Muscle of leg (tissue), 3 donors: ENCODE measurements at regions not wholly inside any gene's neighbourhood (a gene's known extent, or its start where the extent isn't known, plus 50 kb on each side); places are given as distances from the start of the nearest gene placed in this dataset.
A peak's percentile ranks its signal among the peaks of the same experiment; 100 is the strongest.

Source experiments
- DNase-seq: peaks from one replicate; pipeline ENCODE4 v3.0.0; 2013
- H3K27ac ChIP-seq: one replicate; pipeline ENCODE4 v1.5.1; 2013; ENCODE audit warnings: mild to moderate bottlenecking, low read length, control low read depth
- H3K27me3 ChIP-seq: one replicate; pipeline ENCODE4 v1.6.1; 2013; ENCODE audit warnings: low read length; ENCODE audit not compliant: control insufficient read depth, insufficient read depth
- H3K36me3 ChIP-seq: one replicate; pipeline ENCODE4 v1.6.1; 2013; ENCODE audit warnings: low read length; ENCODE audit not compliant: control insufficient read depth, insufficient read depth
- H3K4me1 ChIP-seq: one replicate; pipeline ENCODE4 v1.6.1; 2013; ENCODE audit warnings: low read length; ENCODE audit not compliant: control insufficient read depth, insufficient read depth
- H3K4me3 ChIP-seq: one replicate; pipeline ENCODE4 v1.5.1; 2013; ENCODE audit warnings: low read length, control low read depth
- H3K9me3 ChIP-seq: replicated peaks from 2 replicates; pipeline ENCODE4 v1.6.1; 2013; ENCODE audit warnings: low read depth, low read length; ENCODE audit not compliant: control insufficient read depth
- WGBS: methylation state at CpG from one replicate; pipeline ENCODE4 v1.1.5; 2013; ENCODE audit warnings: missing lambda C conversion rate; ENCODE audit not compliant: insufficient coverage; 5-methylcytosine and 5-hydroxymethylcytosine counted together

DNA sequence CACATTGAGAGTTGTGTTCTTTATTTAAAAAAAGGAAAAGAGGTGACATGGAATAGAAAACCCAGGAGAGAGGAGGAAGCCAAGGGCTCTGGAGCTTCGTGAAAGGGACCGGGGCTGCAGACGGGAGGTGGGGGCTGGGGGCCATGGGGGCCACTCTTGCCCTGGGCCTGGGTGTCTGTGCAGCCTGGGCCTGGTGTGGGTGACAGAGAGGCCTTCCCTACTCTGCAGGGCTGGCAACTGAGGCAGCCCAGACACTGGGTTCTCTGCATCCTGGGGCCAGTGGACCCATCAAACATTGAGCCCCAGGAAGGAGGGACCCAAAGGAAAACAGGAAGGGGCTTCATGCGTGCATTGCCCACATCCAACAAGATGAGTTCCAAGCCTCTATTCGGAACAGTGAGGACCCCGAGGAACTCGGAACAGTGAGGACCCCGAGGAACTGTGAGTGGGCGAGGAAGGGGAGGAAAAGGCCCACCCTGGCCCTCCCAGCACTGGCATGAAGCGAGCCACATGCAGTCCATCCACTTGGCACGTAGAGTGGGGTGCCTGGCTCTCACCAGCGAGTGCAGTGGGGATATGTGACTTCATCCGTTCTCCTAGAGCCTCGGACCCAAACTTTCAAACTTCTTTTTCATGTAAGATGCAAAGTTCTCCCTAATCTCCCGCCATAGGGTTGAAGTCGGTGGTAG is 1121.6 kb downstream of the BRD1 start:
- 82% methylated on average over 10 of the region's 16 CpGs for WGBS
- Histone ChIP-seq H3K4me3 (no peak overlapping the region), H3K9me3 (no peaks in the 10 kb centered on the region), H3K27me3 (peaks cover 16% of the 10 kb centered on the region), H3K36me3 (no peaks in the 10 kb centered on the region), H3K4me1 (peaks cover 2% of the 10 kb centered on the region), H3K27ac (no peak overlapping the region)
- DNase-seq: no peak

DNA sequence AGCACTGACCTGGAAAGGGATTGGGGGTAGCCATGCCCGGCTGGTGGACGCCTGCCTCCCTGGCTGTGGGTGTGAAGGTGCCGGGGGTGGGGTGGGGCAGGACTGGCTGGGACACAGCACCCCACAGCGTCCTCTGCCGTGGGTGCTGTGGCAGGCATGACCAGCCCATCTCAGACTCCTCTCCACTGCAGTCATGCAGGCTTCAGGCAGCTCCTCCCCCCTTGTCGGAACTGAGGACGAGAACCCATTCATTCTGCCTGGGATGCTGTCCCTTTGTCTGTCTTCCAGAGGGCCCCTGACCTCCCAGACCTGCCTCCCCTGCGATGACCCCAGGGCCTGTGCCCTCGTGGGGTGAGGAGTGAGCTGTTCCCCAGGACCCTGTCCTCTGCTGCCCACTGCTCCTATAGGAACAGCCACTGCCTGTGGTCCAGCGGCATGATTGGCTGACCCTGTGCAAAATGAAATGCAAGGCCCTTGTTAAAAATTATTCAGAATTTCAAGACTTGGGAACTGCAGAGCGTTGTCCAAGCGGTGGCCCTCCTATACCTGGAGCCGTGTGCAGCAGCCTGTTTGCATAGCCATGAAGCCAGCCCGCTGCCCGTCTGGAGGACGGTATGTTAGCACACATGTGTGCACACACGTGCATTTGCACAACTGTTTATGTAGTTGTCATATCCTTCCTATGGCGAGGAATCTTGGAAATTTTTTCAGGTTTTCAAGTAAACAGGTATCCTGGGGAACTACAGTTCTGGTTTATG is 1122.3 kb downstream of the BRD1 start:
- H3K4me3 ChIP-seq: no peak overlapping the region
- 66% methylated on average over 15 of the region's 18 CpGs for whole genome bisulfite sequencing
- H3K4me1 ChIP-seq: peaks cover 2% of the 10 kb centered on the region
- no peak for DNase-seq
- H3K27ac ChIP-seq: no peak overlapping the region
- no peaks in the 10 kb centered on the region for H3K36me3 ChIP-seq
- H3K9me3 ChIP-seq: no peaks in the 10 kb centered on the region
- H3K27me3 ChIP-seq: peaks cover 15% of the 10 kb centered on the region

DNA sequence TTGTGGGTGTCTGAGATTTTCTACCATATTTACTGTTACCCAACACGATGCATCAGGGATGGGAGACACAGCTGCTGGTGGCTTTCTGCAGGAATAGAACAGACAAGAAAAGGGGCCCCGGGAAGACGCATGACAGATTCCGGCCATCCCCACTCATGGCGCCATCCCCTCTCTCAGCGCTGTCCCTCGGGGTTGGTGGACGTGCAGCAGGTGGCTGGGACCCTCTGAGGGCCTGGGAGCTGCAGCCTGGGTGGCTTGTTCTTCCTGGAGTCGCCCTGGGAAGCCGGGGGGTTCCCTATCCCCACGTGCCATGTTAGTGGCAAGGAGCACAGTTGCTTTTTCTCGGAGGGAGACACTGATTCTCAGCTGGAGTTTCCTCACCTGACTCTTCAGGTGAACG is 1123.3 kb downstream of the BRD1 start:
- peaks cover 2% of the 10 kb centered on the region for H3K4me1 ChIP-seq
- no peaks in the 10 kb centered on the region for H3K9me3 ChIP-seq
- H3K36me3 ChIP-seq: no peaks in the 10 kb centered on the region
- WGBS: 54% methylated on average over 8 of the region's 13 CpGs
- no peak overlapping the region for H3K4me3 ChIP-seq
- no peak overlapping the region for H3K27ac ChIP-seq
- no peak for DNase-seq
- peaks cover 13% of the 10 kb centered on the region for H3K27me3 ChIP-seq

DNA sequence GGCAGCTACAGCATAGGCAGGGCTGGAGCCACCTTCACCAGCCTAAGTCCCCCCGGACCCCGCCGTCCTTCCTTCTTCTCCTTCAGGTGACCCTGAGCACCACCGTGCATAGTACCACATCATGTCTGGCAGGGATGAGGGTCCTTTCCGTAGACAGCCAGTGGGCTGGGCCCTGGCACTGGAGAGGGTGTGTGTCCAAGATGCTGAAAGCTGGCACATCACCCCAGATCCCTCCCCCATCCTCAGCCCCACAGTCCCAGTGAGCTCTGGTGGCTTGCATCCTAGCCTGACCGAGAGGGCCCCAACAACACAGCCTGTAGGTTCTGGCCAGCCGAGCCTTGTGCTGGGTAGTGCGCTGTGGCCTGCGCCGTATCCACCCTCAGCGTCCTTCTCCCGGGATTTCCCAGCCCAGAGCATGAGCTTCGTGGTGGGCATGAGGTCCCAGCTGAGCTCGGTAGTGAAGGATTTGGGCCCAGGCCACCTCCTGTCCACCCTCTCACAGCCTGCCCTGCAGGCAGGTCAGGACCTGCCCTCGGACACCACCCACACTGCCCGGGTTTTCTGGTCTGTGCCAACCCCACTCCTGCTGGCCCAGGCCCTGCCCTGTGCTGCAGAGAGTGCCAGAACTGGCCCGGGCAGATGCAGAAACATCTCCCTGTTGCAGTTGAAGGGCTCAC is 1124.3 kb downstream of the BRD1 start:
- peaks cover 7% of the 10 kb centered on the region for H3K27me3 ChIP-seq
- DNase-seq: no peak

DNA sequence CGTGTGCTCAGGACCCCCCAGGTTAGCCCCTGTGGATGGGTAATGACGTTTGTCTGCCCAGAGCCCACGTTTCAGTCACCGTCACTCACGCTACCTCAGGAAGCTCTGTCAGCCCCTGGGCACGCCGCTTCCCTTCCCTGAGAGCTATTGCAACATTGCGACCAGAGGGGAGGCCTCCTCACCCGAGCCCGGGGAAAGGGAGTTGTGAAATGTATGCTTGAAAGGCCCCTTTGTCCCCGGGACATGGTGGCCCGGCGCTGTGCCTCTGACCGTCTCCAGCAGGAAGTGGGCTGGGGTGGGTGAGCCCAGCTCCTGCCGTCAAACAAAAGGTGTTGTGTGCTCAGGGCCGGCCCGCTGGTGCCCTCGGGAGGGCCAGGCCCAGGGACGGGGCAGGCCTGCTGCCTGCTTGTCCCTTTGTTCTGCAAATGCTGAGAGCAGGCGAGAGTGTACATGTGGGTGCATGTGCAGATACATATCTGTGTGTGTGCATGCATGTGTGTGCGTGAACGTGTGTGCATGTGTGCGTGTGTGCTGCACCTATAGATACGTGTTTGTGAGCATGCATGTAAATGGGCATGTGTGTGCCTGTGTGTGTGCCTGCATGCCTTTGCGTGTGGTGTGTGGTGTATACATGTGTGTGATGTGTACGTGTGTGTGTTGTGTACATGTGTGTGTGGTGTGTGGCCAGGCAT is 1125.0 kb downstream of the BRD1 start:
- Histone ChIP-seq H3K4me1 (peaks cover 2% of the 10 kb centered on the region), H3K4me3 (no peak overlapping the region), H3K27me3 (peaks cover 6% of the 10 kb centered on the region), H3K9me3 (no peaks in the 10 kb centered on the region), H3K36me3 (no peaks in the 10 kb centered on the region), H3K27ac (no peak overlapping the region)
- 58% methylated on average over 19 of the region's 26 CpGs for WGBS
- peak; percentile 15 for DNase-seq

More for the DNA sequence above, 1124.3 kb downstream of the BRD1 start:
- WGBS: 88% methylated on average over 16 of the region's 17 CpGs
- H3K27ac ChIP-seq: no peak overlapping the region
- H3K4me1 ChIP-seq: peaks cover 2% of the 10 kb centered on the region
- H3K9me3 ChIP-seq: no peaks in the 10 kb centered on the region
- no peak overlapping the region for H3K4me3 ChIP-seq
- H3K36me3 ChIP-seq: no peaks in the 10 kb centered on the region

DNA sequence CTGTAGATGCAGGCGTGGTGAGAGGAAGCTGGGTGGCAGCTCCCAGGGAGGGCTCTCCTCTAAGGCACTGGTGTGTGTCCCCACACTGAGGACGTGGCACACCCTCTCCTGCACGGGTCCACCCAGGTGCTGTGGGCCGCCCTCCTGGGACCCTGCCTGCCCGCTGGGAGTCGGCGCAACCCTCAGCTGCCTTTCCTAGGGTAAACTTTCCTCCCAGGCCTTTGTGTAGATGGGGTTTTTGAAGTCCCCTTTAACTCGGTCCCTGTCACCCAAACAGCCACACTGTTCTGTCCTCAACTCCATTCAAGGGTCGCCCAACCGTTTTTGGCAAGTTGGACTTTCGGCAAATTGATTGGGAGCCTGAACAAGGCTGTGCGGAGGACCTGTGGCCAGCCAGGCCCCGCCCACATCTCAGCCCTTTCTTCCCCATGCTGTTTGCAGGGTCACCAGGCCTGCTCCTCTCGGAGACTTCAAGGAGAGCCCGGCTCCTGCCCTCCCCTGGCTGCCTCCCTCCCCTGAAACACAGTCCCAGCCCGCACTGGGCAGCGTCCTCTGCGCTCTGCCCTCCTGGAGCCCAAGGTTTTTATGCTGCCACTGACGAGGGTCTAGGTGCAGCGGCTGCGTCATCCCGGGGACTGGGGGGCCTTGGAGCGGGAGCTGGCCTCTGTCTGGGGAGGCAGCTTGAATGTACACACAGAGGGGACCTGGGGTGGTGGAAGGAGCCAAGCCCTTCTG is 1126.2 kb downstream of the BRD1 start:
- Histone ChIP-seq H3K36me3 (no peaks in the 10 kb centered on the region), H3K9me3 (no peaks in the 10 kb centered on the region), H3K4me3 (no peak overlapping the region), H3K27ac (no peak overlapping the region), H3K27me3 (peaks cover 2% of the 10 kb centered on the region), H3K4me1 (no peaks in the 10 kb centered on the region)
- DNase-seq: no peak
- 76% methylated on average over 18 of the region's 23 CpGs for WGBS

DNA sequence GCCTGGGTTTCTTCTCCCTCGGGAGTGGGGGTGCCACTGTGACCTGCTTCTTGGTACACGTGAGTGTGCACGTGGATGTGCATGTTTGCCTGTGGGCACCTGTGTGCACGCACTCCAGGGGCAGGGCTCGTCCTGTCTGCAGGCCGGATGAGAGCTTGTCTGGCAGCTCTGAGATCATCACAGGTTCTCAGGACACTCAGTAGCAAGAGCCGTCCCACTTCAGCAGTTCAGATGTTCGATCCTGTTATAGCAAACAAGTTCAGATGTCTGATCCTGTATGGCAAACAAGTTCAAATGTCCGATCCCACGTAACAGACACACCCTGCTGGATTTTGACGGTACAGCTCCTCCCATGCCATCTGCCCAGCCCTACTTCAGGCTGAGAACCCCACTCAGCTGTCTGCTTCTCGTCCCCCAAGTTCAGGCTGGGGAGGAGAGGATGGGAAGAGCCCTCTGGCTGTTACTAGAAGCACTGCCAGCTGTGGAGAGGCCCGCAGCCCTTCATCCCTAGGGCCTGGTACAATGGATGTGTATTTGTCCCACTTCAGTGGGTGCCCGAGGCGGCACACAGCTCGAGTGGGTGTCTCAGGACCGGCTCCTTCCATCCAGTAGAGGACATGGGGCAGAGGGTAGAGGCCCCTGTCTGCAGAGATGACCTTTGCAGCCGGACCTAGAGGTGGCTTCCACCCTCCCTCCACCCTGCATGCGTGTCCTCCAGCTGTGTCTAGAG is 1126.9 kb downstream of the BRD1 start:
- H3K27me3 ChIP-seq: peaks cover 2% of the 10 kb centered on the region
- 73% methylated on average over 14 of the region's 19 CpGs for WGBS
- H3K4me3 ChIP-seq: no peak overlapping the region
- H3K4me1 ChIP-seq: no peaks in the 10 kb centered on the region
- H3K27ac ChIP-seq: no peak overlapping the region
- H3K9me3 ChIP-seq: no peaks in the 10 kb centered on the region
- DNase-seq: no peak
- no peaks in the 10 kb centered on the region for H3K36me3 ChIP-seq

DNA sequence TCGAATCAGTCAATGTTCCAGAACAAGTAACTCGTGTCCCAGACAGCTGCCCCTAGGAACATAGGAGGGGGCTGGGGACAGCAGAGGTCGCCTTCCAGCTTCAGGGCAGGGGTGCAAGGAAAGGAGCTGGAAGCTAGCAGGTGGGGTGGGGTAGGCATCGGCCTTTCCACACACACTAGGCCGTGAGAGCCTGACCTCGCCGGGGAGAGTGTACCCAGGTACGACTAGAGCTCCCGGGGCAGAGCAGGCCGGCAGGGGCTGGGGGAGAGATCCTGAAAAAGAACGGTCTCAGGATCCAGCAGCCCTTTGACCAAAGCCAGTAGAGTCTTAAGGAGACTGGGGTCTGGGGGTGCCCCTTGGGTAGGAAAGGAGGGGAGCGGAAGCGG is 1127.5 kb downstream of the BRD1 start:
- H3K36me3 ChIP-seq: no peaks in the 10 kb centered on the region
- no peak overlapping the region for H3K4me3 ChIP-seq
- no peak for DNase-seq
- peaks cover 3% of the 10 kb centered on the region for H3K4me1 ChIP-seq
- H3K27ac ChIP-seq: no peak overlapping the region
- no peaks in the 10 kb centered on the region for H3K9me3 ChIP-seq
- WGBS: 77% methylated on average over 12 of the region's 13 CpGs
- H3K27me3 ChIP-seq: peaks cover 2% of the 10 kb centered on the region

DNA sequence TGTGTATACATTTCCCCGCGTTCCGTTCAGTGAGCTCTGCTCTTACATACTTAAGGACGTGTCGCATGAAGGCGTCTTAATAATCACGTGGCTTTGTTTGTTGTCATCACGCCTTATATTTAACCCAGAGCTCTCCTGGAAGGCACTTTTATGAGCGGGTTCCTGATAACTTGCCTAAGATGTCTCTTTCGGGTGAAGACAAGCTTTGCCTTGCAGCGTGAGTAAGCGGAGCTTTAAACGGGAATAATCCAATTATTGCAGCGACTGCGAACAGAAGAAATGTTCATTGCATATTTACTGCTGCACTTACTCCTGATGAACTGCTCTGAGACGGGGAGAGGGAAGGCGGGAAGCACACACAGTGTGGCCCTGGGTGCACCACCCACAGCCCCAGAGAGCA is 1128.2 kb downstream of the BRD1 start:
- H3K4me1 ChIP-seq: peaks cover 3% of the 10 kb centered on the region
- no peaks in the 10 kb centered on the region for H3K9me3 ChIP-seq
- no peak overlapping the region for H3K4me3 ChIP-seq
- no peaks in the 10 kb centered on the region for H3K36me3 ChIP-seq
- no peak for DNase-seq
- WGBS: 54% methylated on average over 14 of the region's 17 CpGs
- H3K27ac ChIP-seq: no peak overlapping the region
- H3K27me3 ChIP-seq: peaks cover 2% of the 10 kb centered on the region
